ENCODE measurements at regions not wholly inside any gene's neighbourhood (a gene's known extent, or its start where the extent isn't known, plus 50 kb on each side); places are given as distances from the start of the nearest gene placed in this dataset.

GRCh38 chr14:101176535-101177205 is 273.1 kb upstream of the RTL1 start:
- no peak for DNase-seq (ENCODE audit: low read depth, low spot score)

- DNase-seq (ENCODE audit: low read depth, low spot score) = no peak
Observed at GRCh38 chr14:101177301-101177971, 273.9 kb upstream of the RTL1 start.

GRCh38 chr14:101178184-101179072 is 274.9 kb upstream of the RTL1 start:
- DNase-seq (ENCODE audit: low read depth, low spot score) = no peak

GRCh38 chr14:101179691-101180211 is 276.2 kb upstream of the RTL1 start:
- no peak for DNase-seq (ENCODE audit: low read depth, low spot score)

GRCh38 chr14:101181446-101182313 is 278.2 kb upstream of the RTL1 start:
- DNase-seq (ENCODE audit: low read depth, low spot score) = no peak

- no peak for DNase-seq (ENCODE audit: low read depth, low spot score)
Observed at GRCh38 chr14:101182476-101182875, 279.0 kb upstream of the RTL1 start.

- DNase-seq (ENCODE audit: low read depth, low spot score) = no peak
Observed at GRCh38 chr14:101183376-101184103, 280.0 kb upstream of the RTL1 start.

GRCh38 chr14:101184104-101184455 is 280.6 kb upstream of the RTL1 start:
- DNase-seq (ENCODE audit: low read depth, low spot score) = no peak

GRCh38 chr14:101184572-101184971 is 281.1 kb upstream of the RTL1 start:
- no peak for DNase-seq (ENCODE audit: low read depth, low spot score)

GRCh38 chr14:101185073-101185835 is 281.7 kb upstream of the RTL1 start:
- DNase-seq (ENCODE audit: low read depth, low spot score) = no peak

GRCh38 chr14:101185946-101186345 is 282.4 kb upstream of the RTL1 start:
- no peak for DNase-seq (ENCODE audit: low read depth, low spot score)

GRCh38 chr14:101186544-101186943 is 283.0 kb upstream of the RTL1 start:
- DNase-seq (ENCODE audit: low read depth, low spot score) = no peak

GRCh38 chr14:101186992-101187815 is 283.7 kb upstream of the RTL1 start:
- no peak for DNase-seq (ENCODE audit: low read depth, low spot score)

- no peak for DNase-seq (ENCODE audit: low read depth, low spot score)
Observed at GRCh38 chr14:101187816-101188570, 284.5 kb upstream of the RTL1 start.

GRCh38 chr14:101188571-101188915 is 285.0 kb upstream of the RTL1 start:
- no peak for DNase-seq (ENCODE audit: low read depth, low spot score)

- DNase-seq (ENCODE audit: low read depth, low spot score) = no peak
Observed at GRCh38 chr14:101189266-101189665, 285.7 kb upstream of the RTL1 start.

- no peak for DNase-seq (ENCODE audit: low read depth, low spot score)
Observed at GRCh38 chr14:101189962-101190560, 286.5 kb upstream of the RTL1 start.
